Mucosa of gallbladder (tissue), 1 donor: ENCODE measurements at regions not wholly inside any gene's neighbourhood (a gene's known extent, or its start where the extent isn't known, plus 50 kb on each side); places are given as distances from the start of the nearest gene placed in this dataset.
"Not testable (repeated sequence)": the region's sequence is repeated elsewhere in the genome, so short reads cannot be mapped to it uniquely, and the experiment has no call there.

ENCODE experiments used
- DNase-seq: peaks from one replicate; pipeline ENCODE4 v3.0.0-alpha.2; 2020; ENCODE audit warnings: low spot score
- donor health status: DM: no; HTN: no; CAD: no.

GRCh38 chr16:51261919-51262318 is 110.8 kb upstream of the SALL1 start:
- DNase-seq: no peak

GRCh38 chr16:51255349-51255972 is 104.4 kb upstream of the SALL1 start:
- DNase-seq: no peak

- not testable (repeated sequence) for DNase-seq
Observed at GRCh38 chr16:51254390-51254789, 103.3 kb upstream of the SALL1 start.

GRCh38 chr16:51248217-51248616 is 97.1 kb upstream of the SALL1 start:
- no peak for DNase-seq

GRCh38 chr16:51245658-51245995 is 94.6 kb upstream of the SALL1 start:
- no peak for DNase-seq

GRCh38 chr16:51244887-51245657 is 94.0 kb upstream of the SALL1 start:
- DNase-seq: no peak

GRCh38 chr16:51243936-51244436 is 92.9 kb upstream of the SALL1 start:
- peak; percentile 74 for DNase-seq

- DNase-seq: peak; percentile 51
Observed at GRCh38 chr16:51242296-51242994, 91.4 kb upstream of the SALL1 start.

GRCh38 chr16:51239196-51239595 is 88.1 kb upstream of the SALL1 start:
- DNase-seq: no peak

GRCh38 chr16:51237861-51238378 is 86.8 kb upstream of the SALL1 start:
- DNase-seq: no peak

GRCh38 chr16:51237207-51237606 is 86.1 kb upstream of the SALL1 start:
- no peak for DNase-seq

GRCh38 chr16:51236583-51236982 is 85.5 kb upstream of the SALL1 start:
- DNase-seq: no peak

- DNase-seq: no peak
Observed at GRCh38 chr16:51231702-51232101, 80.6 kb upstream of the SALL1 start.

- not testable (repeated sequence) for DNase-seq
Observed at GRCh38 chr16:51230035-51230434, 79.0 kb upstream of the SALL1 start.

- no peak for DNase-seq
Observed at GRCh38 chr16:51228097-51228659, 77.1 kb upstream of the SALL1 start.

- DNase-seq: no peak
Observed at GRCh38 chr16:51225878-51226277, 74.8 kb upstream of the SALL1 start.

GRCh38 chr16:51224317-51224716 is 73.2 kb upstream of the SALL1 start:
- no peak for DNase-seq

- DNase-seq: no peak
Observed at GRCh38 chr16:51222016-51222415, 70.9 kb upstream of the SALL1 start.

GRCh38 chr16:51211148-51211547 is 60.1 kb upstream of the SALL1 start:
- DNase-seq: no peak

- no peak for DNase-seq
Observed at GRCh38 chr16:51210087-51210486, 59.0 kb upstream of the SALL1 start.

- no peak for DNase-seq
Observed at GRCh38 chr16:51201604-51202003, 50.5 kb upstream of the SALL1 start.
